Neural cell (in vitro differentiated cells): ENCODE measurements at regions not wholly inside any gene's neighbourhood (a gene's known extent, or its start where the extent isn't known, plus 50 kb on each side); places are given as distances from the start of the nearest gene placed in this dataset.

Experiments
- H2AFZ ChIP-seq: fragments of 200-600, 300-800 bp; sonication (generic), shearing (Covaris generic); 2 replicates; pipeline ENCODE4 v1.6.0; 2014; ENCODE audit warnings: low read depth, mild to moderate bottlenecking, antibody characterized with exemption, low read length, moderate library complexity
- H3F3A ChIP-seq: fragments of 200-600 bp; shearing (Covaris generic); 2 replicates; pipeline ENCODE4 v1.6.1; 2016; ENCODE audit warnings: mild to moderate bottlenecking, moderate library complexity, mixed read lengths, antibody characterized with exemption, low read length; ENCODE audit not compliant: insufficient read depth, poor library complexity, severe bottlenecking
- H3K27ac ChIP-seq: fragments of 200-600, 300-800 bp; sonication (generic), shearing (Covaris generic); 2 replicates; pipeline ENCODE4 v1.5.1; 2014; ENCODE audit warnings: mild to moderate bottlenecking, low read length, moderate library complexity
- H3K27me3 ChIP-seq: fragments of 300-800, 200-600 bp; sonication (generic), shearing (Covaris generic); 2 replicates; pipeline ENCODE4 v1.6.0; 2014; ENCODE audit warnings: mild to moderate bottlenecking, low read depth, low read length, moderate library complexity; ENCODE audit not compliant: insufficient read depth
- H3K36me3 ChIP-seq: fragments of 300-800, 200-600 bp; sonication (generic), shearing (Covaris generic); 2 replicates; pipeline ENCODE4 v1.5.1; 2014; ENCODE audit warnings: mild to moderate bottlenecking, antibody characterized with exemption, low read length, moderate library complexity; ENCODE audit not compliant: insufficient read depth
- H3K4me2 ChIP-seq: fragments of 300-800, 200-600 bp; sonication (generic), shearing (Covaris generic); 2 replicates; pipeline ENCODE4 v1.6.0; 2014; ENCODE audit warnings: mild to moderate bottlenecking, low read length
- H3K4me3 ChIP-seq: fragments of 300-800, 200-600 bp; sonication (generic), shearing (Covaris generic); 2 replicates; pipeline ENCODE4 v1.5.1; 2014; ENCODE audit warnings: mild to moderate bottlenecking, low read length, moderate library complexity
- H3K79me2 ChIP-seq: fragments of 200-600 bp; shearing (Covaris generic); replicated peaks from 2 replicates; pipeline ENCODE4 v1.6.0; 2014; ENCODE audit warnings: mild to moderate bottlenecking, low read length, moderate library complexity; ENCODE audit not compliant: insufficient read depth
- H3K9ac ChIP-seq: fragments of 300-800, 200-600 bp; sonication (generic), shearing (Covaris generic); 2 replicates; pipeline ENCODE4 v1.6.1; 2016; ENCODE audit warnings: mild to moderate bottlenecking, low read length, mixed read lengths
- H3K9me2 ChIP-seq: fragments of 200-600 bp; shearing (Covaris generic); 2 replicates; pipeline ENCODE4 v1.6.1; 2016; ENCODE audit warnings: mild to moderate bottlenecking, low read length, mixed read lengths; ENCODE audit not compliant: insufficient read depth
- H3K9me3 ChIP-seq: fragments of 200-600, 300-800 bp; sonication (generic), shearing (Covaris generic); 2 replicates; pipeline ENCODE4 v1.6.1; 2016; ENCODE audit warnings: mild to moderate bottlenecking, mixed run types, low read length, moderate library complexity, mixed read lengths
- H4K20me1 ChIP-seq: fragments of 200-600 bp; shearing (Covaris generic); 2 replicates; pipeline ENCODE4 v1.6.1; 2016; ENCODE audit warnings: mild to moderate bottlenecking, mixed run types; ENCODE audit not compliant: insufficient read depth
- EP300 ChIP-seq: fragments of 450-650 bp; conservative IDR thresholded peaks from 2 replicates; pipeline ENCODE4 v1.6.1; 2014; ENCODE audit warnings: antibody characterized with exemption, mild to moderate bottlenecking, moderate library complexity; ENCODE audit not compliant: poor library complexity, severe bottlenecking
- EZH2 ChIP-seq: fragments of 200-600, 300-800 bp; shearing (Covaris generic), sonication (generic); IDR thresholded peaks from 2 replicates; pipeline ENCODE4 v1.6.1; 2014; ENCODE audit warnings: antibody characterized with exemption, low read length, borderline replicate concordance, mild to moderate bottlenecking; ENCODE audit not compliant: insufficient read depth, poor library complexity, severe bottlenecking
- MXI1 ChIP-seq: fragments of 450-650 bp; conservative IDR thresholded peaks from 2 replicates; pipeline ENCODE4 v1.6.1; 2014; ENCODE audit warnings: antibody characterized with exemption, mild to moderate bottlenecking; ENCODE audit not compliant: poor library complexity, severe bottlenecking
- POLR2AphosphoS5 ChIP-seq: IDR thresholded peaks from 2 replicates; pipeline ENCODE4 v1.6.1; 2012
- RAD21 ChIP-seq: fragments of 450-650 bp; conservative IDR thresholded peaks from 2 replicates; pipeline ENCODE4 v1.6.1; 2014; ENCODE audit warnings: antibody characterized with exemption, mild to moderate bottlenecking, moderate library complexity
- SMC3 ChIP-seq: fragments of 450-650 bp; conservative IDR thresholded peaks from 2 replicates; pipeline ENCODE4 v1.6.1; 2014; ENCODE audit warnings: antibody characterized with exemption, mild to moderate bottlenecking, moderate library complexity; ENCODE audit not compliant: poor library complexity
- TAF1 ChIP-seq: IDR thresholded peaks from 2 replicates; pipeline ENCODE4 v1.6.1; 2012; ENCODE audit warnings: low read depth
- TF ChIP-seq, protein P1 (sequence below): fragments of 450-650 bp; IDR thresholded peaks from 2 replicates; pipeline ENCODE4 v1.5.1; 2014; ENCODE audit warnings: antibody characterized with exemption, mild to moderate bottlenecking, moderate library complexity; ENCODE audit not compliant: poor library complexity, severe bottlenecking
- TF ChIP-seq, protein P2 (sequence below): IDR thresholded peaks from 2 replicates; pipeline ENCODE4 v1.6.1; 2012; ENCODE audit warnings: borderline replicate concordance

DNA sequence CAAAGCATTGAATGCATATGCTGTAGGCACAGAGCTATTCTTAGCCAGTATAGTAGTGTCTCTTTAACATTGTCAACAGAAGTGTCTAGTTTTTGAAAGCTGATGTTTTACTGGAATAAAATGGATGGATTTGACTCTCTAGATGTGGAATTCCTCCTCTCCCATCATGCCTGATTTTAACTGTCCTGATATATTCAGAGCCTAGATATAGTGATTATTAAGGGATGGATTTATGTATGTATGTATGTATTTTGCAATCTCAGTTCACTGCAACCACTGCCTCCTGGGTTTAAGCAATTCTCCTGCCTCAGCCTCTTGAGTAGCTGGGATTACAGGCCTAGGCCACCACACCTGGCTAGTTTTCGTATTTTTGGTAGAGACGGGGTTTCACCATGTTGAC lies 144.8 kb upstream of the NAV3 start:
- Histone ChIP-seq H3K4me2 (no peak overlapping the region), H3K4me3 (no peak overlapping the region), H3K79me2 (peaks cover 9% of the 10 kb centered on the region), H3K27me3 (no peaks in the 10 kb centered on the region), H3K9ac (no peak overlapping the region), H3K27ac (no peak overlapping the region), H3F3A (no peaks in the 10 kb centered on the region), H2AFZ (no peak overlapping the region), H4K20me1 (no peaks in the 10 kb centered on the region), H3K36me3 (no peaks in the 10 kb centered on the region), H3K9me2 (no peaks in the 10 kb centered on the region), H3K9me3 (no peaks in the 10 kb centered on the region)
- TF ChIP-seq EZH2, result no peak

DNA sequence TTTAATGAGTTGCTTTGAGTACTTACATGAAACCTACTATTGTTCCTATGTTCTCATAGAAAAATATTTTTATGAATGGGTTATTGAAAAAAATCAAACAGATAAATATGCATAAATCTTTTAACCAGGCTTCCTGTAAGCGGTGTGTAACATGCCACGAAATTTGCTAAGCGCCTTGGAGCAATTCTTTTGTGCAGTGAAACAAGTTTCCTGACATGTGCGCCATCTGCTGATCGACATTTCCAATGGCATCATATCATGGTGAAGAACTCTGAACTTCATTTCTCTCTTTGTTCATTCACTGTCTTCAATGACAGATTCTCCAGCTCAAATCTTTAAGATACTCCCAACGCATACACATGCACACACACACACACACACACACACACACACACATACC lies 145.6 kb upstream of the NAV3 start:
- Histone ChIP-seq H3K9ac (no peak overlapping the region), H3K9me2 (no peaks in the 10 kb centered on the region), H3K9me3 (no peaks in the 10 kb centered on the region), H3K79me2 (peaks cover 9% of the 10 kb centered on the region), H4K20me1 (no peaks in the 10 kb centered on the region), H3K4me3 (no peak overlapping the region), H3K27me3 (no peaks in the 10 kb centered on the region), H3K36me3 (no peaks in the 10 kb centered on the region), H3K27ac (no peak overlapping the region), H3K4me2 (no peak overlapping the region), H3F3A (no peaks in the 10 kb centered on the region), H2AFZ (no peak overlapping the region)
- TF ChIP-seq, protein P1, sequence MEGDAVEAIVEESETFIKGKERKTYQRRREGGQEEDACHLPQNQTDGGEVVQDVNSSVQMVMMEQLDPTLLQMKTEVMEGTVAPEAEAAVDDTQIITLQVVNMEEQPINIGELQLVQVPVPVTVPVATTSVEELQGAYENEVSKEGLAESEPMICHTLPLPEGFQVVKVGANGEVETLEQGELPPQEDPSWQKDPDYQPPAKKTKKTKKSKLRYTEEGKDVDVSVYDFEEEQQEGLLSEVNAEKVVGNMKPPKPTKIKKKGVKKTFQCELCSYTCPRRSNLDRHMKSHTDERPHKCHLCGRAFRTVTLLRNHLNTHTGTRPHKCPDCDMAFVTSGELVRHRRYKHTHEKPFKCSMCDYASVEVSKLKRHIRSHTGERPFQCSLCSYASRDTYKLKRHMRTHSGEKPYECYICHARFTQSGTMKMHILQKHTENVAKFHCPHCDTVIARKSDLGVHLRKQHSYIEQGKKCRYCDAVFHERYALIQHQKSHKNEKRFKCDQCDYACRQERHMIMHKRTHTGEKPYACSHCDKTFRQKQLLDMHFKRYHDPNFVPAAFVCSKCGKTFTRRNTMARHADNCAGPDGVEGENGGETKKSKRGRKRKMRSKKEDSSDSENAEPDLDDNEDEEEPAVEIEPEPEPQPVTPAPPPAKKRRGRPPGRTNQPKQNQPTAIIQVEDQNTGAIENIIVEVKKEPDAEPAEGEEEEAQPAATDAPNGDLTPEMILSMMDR, result peak; percentile 85
- no peak for TF ChIP-seq EZH2
- TF ChIP-seq TAF1, result no peak
- TF ChIP-seq, protein P2, sequence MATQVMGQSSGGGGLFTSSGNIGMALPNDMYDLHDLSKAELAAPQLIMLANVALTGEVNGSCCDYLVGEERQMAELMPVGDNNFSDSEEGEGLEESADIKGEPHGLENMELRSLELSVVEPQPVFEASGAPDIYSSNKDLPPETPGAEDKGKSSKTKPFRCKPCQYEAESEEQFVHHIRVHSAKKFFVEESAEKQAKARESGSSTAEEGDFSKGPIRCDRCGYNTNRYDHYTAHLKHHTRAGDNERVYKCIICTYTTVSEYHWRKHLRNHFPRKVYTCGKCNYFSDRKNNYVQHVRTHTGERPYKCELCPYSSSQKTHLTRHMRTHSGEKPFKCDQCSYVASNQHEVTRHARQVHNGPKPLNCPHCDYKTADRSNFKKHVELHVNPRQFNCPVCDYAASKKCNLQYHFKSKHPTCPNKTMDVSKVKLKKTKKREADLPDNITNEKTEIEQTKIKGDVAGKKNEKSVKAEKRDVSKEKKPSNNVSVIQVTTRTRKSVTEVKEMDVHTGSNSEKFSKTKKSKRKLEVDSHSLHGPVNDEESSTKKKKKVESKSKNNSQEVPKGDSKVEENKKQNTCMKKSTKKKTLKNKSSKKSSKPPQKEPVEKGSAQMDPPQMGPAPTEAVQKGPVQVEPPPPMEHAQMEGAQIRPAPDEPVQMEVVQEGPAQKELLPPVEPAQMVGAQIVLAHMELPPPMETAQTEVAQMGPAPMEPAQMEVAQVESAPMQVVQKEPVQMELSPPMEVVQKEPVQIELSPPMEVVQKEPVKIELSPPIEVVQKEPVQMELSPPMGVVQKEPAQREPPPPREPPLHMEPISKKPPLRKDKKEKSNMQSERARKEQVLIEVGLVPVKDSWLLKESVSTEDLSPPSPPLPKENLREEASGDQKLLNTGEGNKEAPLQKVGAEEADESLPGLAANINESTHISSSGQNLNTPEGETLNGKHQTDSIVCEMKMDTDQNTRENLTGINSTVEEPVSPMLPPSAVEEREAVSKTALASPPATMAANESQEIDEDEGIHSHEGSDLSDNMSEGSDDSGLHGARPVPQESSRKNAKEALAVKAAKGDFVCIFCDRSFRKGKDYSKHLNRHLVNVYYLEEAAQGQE, result no peak
- peak; percentile 91 for TF ChIP-seq RAD21
- TF ChIP-seq POLR2AphosphoS5, result no peak
- no peak for TF ChIP-seq MXI1
- peak; percentile 93 for TF ChIP-seq SMC3
- TF ChIP-seq EP300, result no peak

DNA sequence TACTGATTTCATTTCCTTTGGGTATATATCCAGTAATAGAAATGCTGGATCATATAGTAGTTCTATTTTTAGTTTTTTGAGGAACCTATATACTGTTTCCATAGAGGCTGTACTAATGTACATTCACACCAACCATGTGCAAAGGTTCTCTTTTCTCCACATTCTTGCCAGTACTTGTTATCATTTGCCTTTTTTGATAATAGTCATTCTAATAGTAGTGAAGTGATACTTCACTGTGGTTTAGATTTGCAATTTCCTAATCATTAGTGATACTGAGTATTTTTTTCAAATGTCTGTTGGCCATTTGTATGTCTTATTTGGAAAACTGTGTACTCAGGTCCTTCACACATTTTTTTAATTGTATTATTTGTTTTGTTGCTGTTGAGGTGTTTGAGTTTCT lies 148.2 kb upstream of the NAV3 start:
- no peaks in the 10 kb centered on the region for H3K9me3 ChIP-seq
- no peaks in the 10 kb centered on the region for H3K9me2 ChIP-seq
- H3F3A ChIP-seq, result no peaks in the 10 kb centered on the region
- H2AFZ ChIP-seq, result no peak overlapping the region
- no peaks in the 10 kb centered on the region for H3K36me3 ChIP-seq
- H3K4me3 ChIP-seq, result no peak overlapping the region
- H3K4me2 ChIP-seq, result no peak overlapping the region
- TF ChIP-seq RAD21 (no peak), TAF1 (no peak), MXI1 (no peak)
- TF ChIP-seq, protein P2, result no peak
- peaks cover 7% of the 10 kb centered on the region for H3K79me2 ChIP-seq
- no peaks in the 10 kb centered on the region for H4K20me1 ChIP-seq
- H3K9ac ChIP-seq, result no peak overlapping the region
- H3K27me3 ChIP-seq, result no peaks in the 10 kb centered on the region
- H3K27ac ChIP-seq, result no peak overlapping the region
